H9 (cell line): ENCODE measurements at regions not wholly inside any gene's neighbourhood (a gene's known extent, or its start where the extent isn't known, plus 50 kb on each side); places are given as distances from the start of the nearest gene placed in this dataset.

ENCODE experiments used
- DNase-seq: peaks from one replicate; pipeline ENCODE4 v3.0.0-alpha.2; 2017
- H2AFZ ChIP-seq: one replicate; pipeline ENCODE4 v1.6.1; 2013; ENCODE audit warnings: mild to moderate bottlenecking, low read length, control low read depth, moderate library complexity
- H2AK5ac ChIP-seq: 2 replicates; pipeline ENCODE4 v1.6.1; 2013; ENCODE audit warnings: low read length, control low read depth, mixed read lengths; ENCODE audit not compliant: insufficient read length
- H2BK120ac ChIP-seq: one replicate; pipeline ENCODE4 v1.6.1; 2013; ENCODE audit warnings: low read depth, mild to moderate bottlenecking, low read length, control low read depth, inconsistent platforms; ENCODE audit not compliant: poor library complexity, severe bottlenecking
- H2BK12ac ChIP-seq: 2 replicates; pipeline ENCODE4 v1.6.1; 2013; ENCODE audit warnings: low read length, control low read depth, mixed read lengths, low read depth; ENCODE audit not compliant: insufficient read length
- H2BK15ac ChIP-seq: 2 replicates; pipeline ENCODE4 v1.6.1; 2013; ENCODE audit warnings: low read depth, low read length, control low read depth
- H2BK20ac ChIP-seq: one replicate; pipeline ENCODE4 v1.6.1; 2013; ENCODE audit warnings: low read depth, mild to moderate bottlenecking, low read length, control low read depth, inconsistent platforms; ENCODE audit not compliant: poor library complexity, severe bottlenecking
- H2BK5ac ChIP-seq: 2 replicates; pipeline ENCODE4 v1.6.1; 2013; ENCODE audit warnings: low read length, control low read depth, mixed read lengths; ENCODE audit not compliant: insufficient read length
- H3K14ac ChIP-seq: 2 replicates; pipeline ENCODE4 v1.6.1; 2013; ENCODE audit warnings: low read length, control low read depth; ENCODE audit not compliant: insufficient read depth
- H3K18ac ChIP-seq: 2 replicates; pipeline ENCODE4 v1.6.1; 2013; ENCODE audit warnings: low read depth, mild to moderate bottlenecking, mixed read lengths, low read length, control low read depth; ENCODE audit not compliant: insufficient read length
- H3K23ac ChIP-seq: 2 replicates; pipeline ENCODE4 v1.6.1; 2013; ENCODE audit warnings: low read length, control low read depth, mixed read lengths, low read depth; ENCODE audit not compliant: insufficient read length
- H3K23me2 ChIP-seq: 2 replicates; pipeline ENCODE4 v1.6.1; 2013; ENCODE audit warnings: low read depth, mild to moderate bottlenecking, mixed read lengths, low read length, control low read depth; ENCODE audit not compliant: insufficient read length, poor library complexity, severe bottlenecking
- H3K27ac ChIP-seq: 2 replicates; pipeline ENCODE4 v1.5.1; 2013; ENCODE audit warnings: low read length, control low read depth, mixed read lengths, low read depth; ENCODE audit not compliant: insufficient read length
- H3K27me3 ChIP-seq: 2 replicates; pipeline ENCODE4 v1.6.1; 2013; ENCODE audit warnings: low read length, control low read depth, inconsistent platforms; ENCODE audit not compliant: insufficient read depth
- H3K4ac ChIP-seq: 2 replicates; pipeline ENCODE4 v1.6.1; 2013; ENCODE audit warnings: low read depth, mild to moderate bottlenecking, control low read depth, inconsistent platforms, low read length, moderate library complexity
- H3K4me1 ChIP-seq: 2 replicates; pipeline ENCODE4 v1.6.1; 2013; ENCODE audit warnings: low read length, control low read depth, inconsistent platforms; ENCODE audit not compliant: insufficient read depth
- H3K4me2 ChIP-seq: 2 replicates; pipeline ENCODE4 v1.6.1; 2013; ENCODE audit warnings: low read length, control low read depth, mixed read lengths; ENCODE audit not compliant: insufficient read length, insufficient read depth
- H3K56ac ChIP-seq: 2 replicates; pipeline ENCODE4 v1.6.1; 2013; ENCODE audit warnings: low read depth, mild to moderate bottlenecking, mixed read lengths, low read length, control low read depth; ENCODE audit not compliant: insufficient read length
- H3K79me1 ChIP-seq: 2 replicates; pipeline ENCODE4 v1.6.1; 2013; ENCODE audit warnings: low read depth, mild to moderate bottlenecking, moderate library complexity, low read length, control low read depth, inconsistent platforms; ENCODE audit not compliant: insufficient read depth, poor library complexity, severe bottlenecking
- H3K79me2 ChIP-seq: 2 replicates; pipeline ENCODE4 v1.6.1; 2013; ENCODE audit warnings: low read length, control low read depth, inconsistent platforms; ENCODE audit not compliant: insufficient read depth
- H3K9ac ChIP-seq: 2 replicates; pipeline ENCODE4 v1.6.1; 2013; ENCODE audit warnings: low read length, control low read depth, mixed read lengths; ENCODE audit not compliant: insufficient read length; ENCODE audit errors: extremely low read depth
- H3K9me3 ChIP-seq: one replicate; pipeline ENCODE4 v1.6.1; 2013; ENCODE audit warnings: low read depth, low read length, inconsistent platforms; ENCODE audit not compliant: control insufficient read depth
- H3T11ph ChIP-seq: one replicate; pipeline ENCODE4 v1.6.1; 2013; ENCODE audit warnings: mild to moderate bottlenecking, low read length, control low read depth, inconsistent platforms
- H4K20me1 ChIP-seq: one replicate; pipeline ENCODE4 v1.6.1; 2013; ENCODE audit not compliant: control insufficient read depth, insufficient read length, insufficient read depth
- H4K5ac ChIP-seq: 2 replicates; pipeline ENCODE4 v1.6.1; 2013; ENCODE audit warnings: low read depth, mild to moderate bottlenecking, mixed read lengths, low read length, control low read depth; ENCODE audit not compliant: insufficient read length
- H4K8ac ChIP-seq: replicated peaks from 2 replicates; pipeline ENCODE4 v1.6.1; 2013; ENCODE audit warnings: low read length, control low read depth, mixed read lengths, low read depth; ENCODE audit not compliant: insufficient read length
- H4K91ac ChIP-seq: 2 replicates; pipeline ENCODE4 v1.6.1; 2013; ENCODE audit warnings: low read depth, mild to moderate bottlenecking, moderate library complexity, mixed read lengths, low read length, control low read depth; ENCODE audit not compliant: insufficient read length
- H3K27ac Mint-ChIP-seq, 3 experiments: 2 replicates in 2 of 3; 3 replicates in 1 of 3; pipeline ENCODE4 v1.8.0; 2020 to 2021; ENCODE audit warnings: mixed read lengths in 3 of 3, mild to moderate bottlenecking in 1 of 3, moderate library complexity in 1 of 3
- H3K27me3 Mint-ChIP-seq: 2 replicates; pipeline ENCODE4 v1.8.0; 2021; ENCODE audit warnings: low read depth, mild to moderate bottlenecking, moderate library complexity, mixed read lengths
- H3K36me3 Mint-ChIP-seq, 3 experiments: 2 replicates in 2 of 3; 3 replicates in 1 of 3; pipeline ENCODE4 v1.8.0; 2020 to 2021; ENCODE audit warnings: low read depth in 3 of 3, mixed read lengths in 3 of 3; ENCODE audit not compliant: insufficient read depth in 1 of 3
- H3K4me1 Mint-ChIP-seq, 2 experiments: 2 replicates each; pipeline ENCODE4 v1.8.0; 2020; ENCODE audit warnings: mixed read lengths in 2 of 2
- H3K4me3 Mint-ChIP-seq, 2 experiments: 2 replicates in 1 of 2; 3 replicates in 1 of 2; pipeline ENCODE4 v1.8.0; 2020 to 2021; ENCODE audit warnings: mild to moderate bottlenecking in 2 of 2, mixed read lengths in 2 of 2, moderate library complexity in 1 of 2
- H3K9me3 Mint-ChIP-seq, 2 experiments: 2 replicates in 1 of 2; 3 replicates in 1 of 2; pipeline ENCODE4 v1.8.0; 2020; ENCODE audit warnings: mild to moderate bottlenecking in 2 of 2, mixed read lengths in 2 of 2, moderate library complexity in 1 of 2
- WGBS: extraction: QIAGEN DNeasy Blood & Tissue Kit; methylation state at CpG from one replicate; pipeline ENCODE4 v1.1.7; 2013; ENCODE audit warnings: missing lambda C conversion rate, low lambda C conversion rate, mixed read lengths; ENCODE audit not compliant: insufficient read length; ENCODE audit errors: extremely low coverage; 5-methylcytosine and 5-hydroxymethylcytosine counted together
- TF ChIP-seq, protein P1 (sequence below): fragments of 200-600 bp; sonication (generic); conservative IDR thresholded peaks from 3 replicates; pipeline ENCODE4 v1.8.0; 2021; ENCODE audit warnings: antibody characterized with exemption, mild to moderate bottlenecking

DNA sequence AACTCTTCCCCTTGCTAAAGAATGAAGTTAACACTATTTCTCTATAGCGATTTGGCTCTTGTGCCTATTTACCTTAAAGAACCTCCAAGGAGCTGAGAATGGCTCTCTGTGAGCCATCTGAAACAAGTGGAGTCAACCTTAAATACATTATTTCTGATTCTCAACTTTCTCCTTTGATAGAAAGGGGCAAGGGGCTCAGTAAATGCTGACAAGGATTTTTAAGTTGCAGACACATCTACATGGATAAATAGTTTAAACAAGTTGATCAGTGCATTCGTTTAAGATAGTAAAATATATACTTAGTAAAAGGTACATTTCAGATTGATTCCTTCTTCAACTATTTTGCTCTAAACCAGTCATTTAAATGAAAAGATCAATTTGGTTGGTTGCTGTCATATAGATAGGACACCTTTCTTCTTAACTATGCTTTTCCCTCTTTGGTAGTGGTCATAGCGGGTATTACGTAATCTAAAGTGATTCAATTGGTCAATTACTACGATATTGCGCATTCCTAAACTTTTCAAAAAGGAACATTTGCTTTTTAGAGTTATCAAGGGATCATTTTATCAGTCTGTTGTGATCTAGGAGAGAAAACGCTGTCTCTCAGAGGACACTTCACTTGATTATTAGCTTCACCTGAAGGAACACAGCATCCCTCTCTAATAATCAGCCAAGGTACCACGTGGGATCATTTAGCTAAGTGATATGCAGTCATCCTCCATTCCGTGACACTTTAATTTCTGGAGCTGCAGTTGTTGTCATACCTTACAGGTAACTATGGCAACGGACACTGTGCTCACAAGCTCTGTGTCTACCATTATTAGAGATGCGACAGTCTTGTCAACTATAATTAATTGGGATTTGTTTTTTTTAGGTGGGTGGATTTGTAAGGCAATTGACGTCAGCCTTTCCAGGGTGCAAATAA is 50.9 kb upstream of the KCNE4 start:
- H3K4me3 Mint-ChIP-seq: no peak overlapping the region
- TF ChIP-seq, protein P1, sequence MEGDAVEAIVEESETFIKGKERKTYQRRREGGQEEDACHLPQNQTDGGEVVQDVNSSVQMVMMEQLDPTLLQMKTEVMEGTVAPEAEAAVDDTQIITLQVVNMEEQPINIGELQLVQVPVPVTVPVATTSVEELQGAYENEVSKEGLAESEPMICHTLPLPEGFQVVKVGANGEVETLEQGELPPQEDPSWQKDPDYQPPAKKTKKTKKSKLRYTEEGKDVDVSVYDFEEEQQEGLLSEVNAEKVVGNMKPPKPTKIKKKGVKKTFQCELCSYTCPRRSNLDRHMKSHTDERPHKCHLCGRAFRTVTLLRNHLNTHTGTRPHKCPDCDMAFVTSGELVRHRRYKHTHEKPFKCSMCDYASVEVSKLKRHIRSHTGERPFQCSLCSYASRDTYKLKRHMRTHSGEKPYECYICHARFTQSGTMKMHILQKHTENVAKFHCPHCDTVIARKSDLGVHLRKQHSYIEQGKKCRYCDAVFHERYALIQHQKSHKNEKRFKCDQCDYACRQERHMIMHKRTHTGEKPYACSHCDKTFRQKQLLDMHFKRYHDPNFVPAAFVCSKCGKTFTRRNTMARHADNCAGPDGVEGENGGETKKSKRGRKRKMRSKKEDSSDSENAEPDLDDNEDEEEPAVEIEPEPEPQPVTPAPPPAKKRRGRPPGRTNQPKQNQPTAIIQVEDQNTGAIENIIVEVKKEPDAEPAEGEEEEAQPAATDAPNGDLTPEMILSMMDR: no peak

More for the DNA sequence above, 50.9 kb upstream of the KCNE4 start:
- Histone ChIP-seq H2BK120ac (no peak overlapping the region), H2BK12ac (no peak overlapping the region), H4K5ac (no peak overlapping the region), H2AFZ (no peak overlapping the region), H3K27ac (no peak overlapping the region), H3K79me1 (no peaks in the 10 kb centered on the region), H3K56ac (no peak overlapping the region), H3K9ac (no peak overlapping the region), H2BK5ac (no peak overlapping the region), H3K27me3 (no peaks in the 10 kb centered on the region), H3K23ac (no peak overlapping the region), H3K14ac (no peak overlapping the region), H3K4ac (no peak overlapping the region), H3K9me3 (no peaks in the 10 kb centered on the region), H3K18ac (no peak overlapping the region), H3K4me1 (no peaks in the 10 kb centered on the region), H2BK15ac (no peak overlapping the region), H4K8ac (no peak overlapping the region), H4K91ac (no peak overlapping the region), H3K4me2 (no peak overlapping the region), H2BK20ac (no peak overlapping the region), H3K23me2 (no peaks in the 10 kb centered on the region), H3T11ph (no peak overlapping the region), H2AK5ac (no peak overlapping the region), H3K79me2 (no peaks in the 10 kb centered on the region), H4K20me1 (no peaks in the 10 kb centered on the region)
- no CpG with 5 or more reads among the region's 12 CpGs for WGBS
- no peak for DNase-seq
- Mint-ChIP-seq H3K4me1 (no peaks in the 10 kb centered on the region), H3K27ac (no peak overlapping the region), H3K27me3 (peaks cover under 1% of the 10 kb centered on the region; the same call in 1 of the 2 replicates), H3K36me3 (peaks cover 0 to 11% (median 0%) of the 10 kb centered on the region in 3 experiments; a peak in 2 of 7 replicates), H3K9me3 (peaks cover 0 to 4% of the 10 kb centered on the region in 2 experiments; a peak in 3 of 5 replicates)
